GM23338 (cell line): ENCODE measurements at regions not wholly inside any gene's neighbourhood (a gene's known extent, or its start where the extent isn't known, plus 50 kb on each side); places are given as distances from the start of the nearest gene placed in this dataset.

Experiments used
- ATAC-seq: fragments of 200-7000 bp; cut with Tn5 transposase; 3 replicates; pipeline ENCODE4 v1.9.1; 2020
- DNase-seq: peaks from one replicate; pipeline ENCODE4 v3.0.0-alpha.2; 2015; ENCODE audit warnings: low spot score
- H2AFZ ChIP-seq: fragments of 200-600 bp; sonication (generic); 2 replicates; pipeline ENCODE4 v1.8.0; 2016; ENCODE audit warnings: antibody characterized with exemption, mild to moderate bottlenecking, moderate library complexity
- H3F3A ChIP-seq: fragments of 200-600 bp; sonication (generic); replicated peaks from 2 replicates; pipeline ENCODE4 v1.8.0; 2017; ENCODE audit warnings: antibody characterized with exemption, mixed run types, low read depth
- H3K27ac ChIP-seq: fragments of 200-600 bp; sonication (generic); 2 replicates; pipeline ENCODE4 v1.6.1; 2016; ENCODE audit warnings: low read depth
- H3K27me3 ChIP-seq: fragments of 200-600 bp; sonication (generic); 2 replicates; pipeline ENCODE4 v1.8.0; 2016; ENCODE audit warnings: mild to moderate bottlenecking, mixed run types, moderate library complexity; ENCODE audit not compliant: insufficient read depth
- H3K36me3 ChIP-seq: fragments of 200-600 bp; sonication (generic); 2 replicates; pipeline ENCODE4 v1.8.0; 2016; ENCODE audit warnings: mild to moderate bottlenecking; ENCODE audit not compliant: insufficient read depth
- H3K4me1 ChIP-seq: fragments of 200-600 bp; sonication (generic); 2 replicates; pipeline ENCODE4 v1.8.0; 2016; ENCODE audit warnings: mild to moderate bottlenecking, moderate library complexity; ENCODE audit not compliant: insufficient read depth
- H3K4me2 ChIP-seq: fragments of 200-600 bp; sonication (generic); 2 replicates; pipeline ENCODE4 v1.7.1; 2017; ENCODE audit warnings: mixed run types
- H3K4me3 ChIP-seq: fragments of 200-600 bp; sonication (generic); 2 replicates; pipeline ENCODE4 v1.6.1; 2016; ENCODE audit warnings: mixed run types
- H3K79me2 ChIP-seq: fragments of 200-600 bp; sonication (generic); replicated peaks from 2 replicates; pipeline ENCODE4 v1.8.0; 2017; ENCODE audit warnings: mild to moderate bottlenecking; ENCODE audit not compliant: insufficient read depth
- H3K9me2 ChIP-seq: fragments of 200-600 bp; sonication (generic); 2 replicates; pipeline ENCODE4 v1.8.0; 2017; ENCODE audit not compliant: insufficient read depth
- H4K20me1 ChIP-seq: fragments of 200-600 bp; sonication (generic); replicated peaks from 2 replicates; pipeline ENCODE4 v1.8.0; 2017; ENCODE audit warnings: mild to moderate bottlenecking; ENCODE audit not compliant: insufficient read depth
- H3K27ac Mint-ChIP-seq: 2 replicates; pipeline ENCODE4 v1.8.0; 2020; ENCODE audit warnings: inconsistent platforms, mild to moderate bottlenecking, moderate library complexity, mixed read lengths
- H3K27me3 Mint-ChIP-seq: 3 replicates; pipeline ENCODE4 v1.8.0; 2022; ENCODE audit warnings: low read depth, mild to moderate bottlenecking, moderate library complexity, mixed read lengths, inconsistent platforms; ENCODE audit not compliant: insufficient read depth, poor library complexity
- H3K36me3 Mint-ChIP-seq: 3 replicates; pipeline ENCODE4 v1.8.0; 2021; ENCODE audit warnings: low read depth, mild to moderate bottlenecking, inconsistent platforms, moderate library complexity, mixed read lengths
- H3K4me1 Mint-ChIP-seq: 3 replicates; pipeline ENCODE4 v1.8.0; 2020; ENCODE audit warnings: mild to moderate bottlenecking, inconsistent platforms, mixed read lengths
- H3K4me3 Mint-ChIP-seq: 3 replicates; pipeline ENCODE4 v1.8.0; 2021; ENCODE audit warnings: moderate library complexity, mild to moderate bottlenecking, inconsistent platforms, mixed read lengths
- H3K9me3 Mint-ChIP-seq: 3 replicates; pipeline ENCODE4 v1.8.0; 2020; ENCODE audit warnings: moderate library complexity, mild to moderate bottlenecking, inconsistent platforms, mixed read lengths
- CREB1 ChIP-seq: fragments of 250-450 bp; sonication (Bioruptor Pico); IDR thresholded peaks from 2 replicates; pipeline ENCODE4 v1.5.0; 2020; ENCODE audit warnings: low read depth, mild to moderate bottlenecking, moderate library complexity
- CTCF ChIP-seq, 2 experiments: fragments of 200-600 bp in 1 of 2; sonication (generic) in 1 of 2; conservative IDR thresholded peaks; 2 replicates each; pipeline versions ENCODE4 v1.5.1 to v1.6.1; 2016 to 2017; ENCODE audit warnings: antibody characterized with exemption in 2 of 2, low read depth in 2 of 2, mild to moderate bottlenecking in 2 of 2, moderate library complexity in 1 of 2
- ETS1 ChIP-seq: IDR thresholded peaks from 2 replicates; pipeline ENCODE4 v1.6.1; 2016; ENCODE audit warnings: antibody characterized with exemption
- EZH2 ChIP-seq: fragments of 200-600 bp; sonication (generic); IDR thresholded peaks from one replicate; pipeline ENCODE4 v1.8.0; 2017; ENCODE audit warnings: antibody characterized with exemption, mild to moderate bottlenecking, low read depth; ENCODE audit not compliant: unreplicated experiment
- EZH2phosphoT487 ChIP-seq: fragments of 200-600 bp; sonication (generic); IDR thresholded peaks from one replicate; pipeline ENCODE4 v1.8.1; 2018; ENCODE audit warnings: antibody characterized with exemption; ENCODE audit not compliant: unreplicated experiment
- JUNB ChIP-seq: IDR thresholded peaks from one replicate; pipeline ENCODE4 v1.6.1; 2016; ENCODE audit warnings: antibody characterized with exemption; ENCODE audit not compliant: unreplicated experiment
- NANOG ChIP-seq: IDR thresholded peaks from 2 replicates; pipeline ENCODE4 v1.6.1; 2016; ENCODE audit warnings: antibody characterized with exemption, borderline replicate concordance
- POLR2AphosphoS5 ChIP-seq: IDR thresholded peaks from 2 replicates; pipeline ENCODE4 v1.6.1; 2016; ENCODE audit warnings: antibody characterized with exemption, low read depth
- REST ChIP-seq: IDR thresholded peaks from one replicate; pipeline ENCODE4 v1.6.1; 2018; ENCODE audit warnings: antibody characterized with exemption; ENCODE audit not compliant: unreplicated experiment
- STAT1 ChIP-seq: IDR thresholded peaks from one replicate; pipeline ENCODE4 v1.6.1; 2016; ENCODE audit warnings: antibody characterized with exemption; ENCODE audit not compliant: unreplicated experiment
- ZNF114 ChIP-seq: fragments of 250-450 bp; sonication (Bioruptor Pico); IDR thresholded peaks from 2 replicates; pipeline ENCODE4 v1.5.0; 2020; ENCODE audit warnings: mild to moderate bottlenecking, moderate library complexity
- ZNF331 ChIP-seq: fragments of 250-450 bp; sonication (Bioruptor Pico); IDR thresholded peaks from 2 replicates; pipeline ENCODE4 v1.5.0; 2020; ENCODE audit warnings: low read depth, mild to moderate bottlenecking, moderate library complexity
- ZNF462 ChIP-seq: fragments of 250-450 bp; sonication (Bioruptor Pico); IDR thresholded peaks from 2 replicates; pipeline ENCODE4 v1.5.0; 2020; ENCODE audit warnings: mild to moderate bottlenecking, moderate library complexity

GRCh38 chr5:106757672-106758071, 913.1 kb downstream of the EFNA5 start:
- no peaks in the 10 kb centered on the region for H3K79me2 ChIP-seq
- no peak overlapping the region for H3K4me2 ChIP-seq
- H3F3A ChIP-seq, result no peaks in the 10 kb centered on the region
- DNase-seq, result no peak
- Mint-ChIP-seq H3K4me1 (peaks cover 19% of the 10 kb centered on the region), H3K9me3 (no peaks in the 10 kb centered on the region), H3K27me3 (peaks cover 6% of the 10 kb centered on the region), H3K27ac (no peak overlapping the region), H3K36me3 (no peaks in the 10 kb centered on the region), H3K4me3 (no peak overlapping the region)
- H3K36me3 ChIP-seq, result no peaks in the 10 kb centered on the region
- no peak overlapping the region for H2AFZ ChIP-seq
- H3K4me1 ChIP-seq, result peaks cover 11% of the 10 kb centered on the region; the same call in 1 of the 2 replicates
- no peak overlapping the region for H3K4me3 ChIP-seq
- H4K20me1 ChIP-seq, result no peaks in the 10 kb centered on the region
- H3K27ac ChIP-seq, result no peak overlapping the region
- no peaks in the 10 kb centered on the region for H3K27me3 ChIP-seq
- no peaks in the 10 kb centered on the region for H3K9me2 ChIP-seq
- ATAC-seq, result no peak
- TF ChIP-seq ZNF114 (CRISPR knock-in tag) (no peak), POLR2AphosphoS5 (no peak), ETS1 (no peak), STAT1 (no peak), EZH2phosphoT487 (no peak), REST (no peak), CREB1 (no peak), ZNF331 (CRISPR knock-in tag) (no peak), NANOG (no peak), EZH2 (no peak), JUNB (no peak), CTCF (conservative IDR thresholded peaks at IDR 0.05; ENCODE audit: low read depth in 2 of 2) (no peak), ZNF462 (CRISPR knock-in tag) (no peak)
